NCI-H82 treated with DMSO at 0.1 percent for 48 hours (cell line): ENCODE measurements at regions not wholly inside any gene's neighbourhood (a gene's known extent, or its start where the extent isn't known, plus 50 kb on each side); places are given as distances from the start of the nearest gene placed in this dataset.
"Not testable (repeated sequence)": the region's sequence is repeated elsewhere in the genome, so short reads cannot be mapped to it uniquely, and the experiment has no call there.

Source experiments
- DNase-seq: peaks from one replicate; lab custom pipeline; 2025; ENCODE audit not compliant: unreplicated experiment; lab: John Stamatoyannopoulos, UW

GRCh38 chr3:165521131-165521871 lies 315.9 kb downstream of the BCHE start:
- DNase-seq, result peak; percentile 38

DNA sequence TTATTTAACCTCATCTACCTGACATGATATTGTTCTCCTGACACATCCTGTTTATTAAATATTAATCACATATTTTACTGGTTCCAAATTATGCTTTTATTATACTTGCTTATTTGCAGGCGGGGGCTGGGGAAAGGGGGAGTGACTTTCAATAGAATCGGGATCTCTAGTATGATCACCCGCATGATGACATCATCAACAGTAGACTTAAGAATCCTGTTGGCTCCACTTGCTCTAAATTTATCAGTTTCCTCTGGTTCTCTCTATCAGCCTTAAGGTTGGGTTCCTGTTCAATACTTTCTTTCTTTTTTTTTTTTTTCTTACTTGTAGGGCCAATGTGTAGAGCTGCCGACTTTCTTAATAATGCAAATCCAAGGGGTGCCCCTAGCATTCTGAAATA lies 317.5 kb downstream of the BCHE start:
- no peak for DNase-seq

- DNase-seq, result no peak
Measured at GRCh38 chr3:165518346-165518745, 318.9 kb downstream of the BCHE start.

DNA sequence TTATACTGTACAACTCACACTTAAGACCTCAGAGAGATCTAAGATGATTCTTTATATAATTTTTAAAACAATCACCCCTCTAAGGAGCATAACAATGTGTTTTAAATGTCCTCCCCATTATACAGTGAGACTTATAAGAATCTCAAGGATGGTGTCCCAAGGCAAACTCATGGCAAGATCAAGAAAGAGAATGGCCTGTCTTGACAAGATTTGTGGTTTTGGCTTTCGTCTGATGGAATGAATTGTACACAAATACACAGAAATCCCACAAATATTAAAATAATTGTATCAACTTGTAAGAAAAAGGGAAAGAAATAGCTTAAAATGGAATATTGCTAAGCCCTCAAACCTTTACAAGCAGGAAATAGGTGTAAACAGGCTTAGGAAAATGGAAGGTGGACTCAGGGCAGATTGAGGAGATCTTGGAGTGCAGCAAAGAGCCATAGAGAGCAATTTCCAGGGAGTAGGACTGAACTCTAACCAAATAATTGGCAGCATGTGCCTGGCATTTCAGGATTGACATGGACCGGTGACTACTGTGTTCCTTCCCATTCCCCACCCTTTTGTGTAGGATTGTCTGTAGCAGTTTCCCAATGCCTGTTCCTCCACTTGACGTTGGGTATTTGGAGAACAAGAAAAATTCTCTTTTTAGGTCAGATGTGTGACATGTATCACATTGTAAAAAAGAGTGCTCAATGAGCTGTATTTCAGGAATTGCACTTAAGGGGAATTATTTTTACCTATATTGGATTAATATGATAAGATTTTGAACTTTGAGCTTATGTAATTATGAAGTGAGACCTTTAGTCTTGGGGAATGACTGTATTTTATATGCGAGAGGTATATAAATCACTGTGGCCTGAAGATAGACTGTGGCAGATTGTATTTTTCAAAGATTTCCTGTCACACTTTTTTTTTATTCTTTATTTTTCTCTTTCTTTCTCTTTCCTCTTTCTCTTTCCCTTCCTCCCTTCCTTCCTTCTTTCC lies 317.8 kb upstream of the SLITRK3 start:
- no peak for DNase-seq

GRCh38 chr3:165507576-165507975 lies 311.4 kb upstream of the SLITRK3 start:
- DNase-seq, result no peak

DNA sequence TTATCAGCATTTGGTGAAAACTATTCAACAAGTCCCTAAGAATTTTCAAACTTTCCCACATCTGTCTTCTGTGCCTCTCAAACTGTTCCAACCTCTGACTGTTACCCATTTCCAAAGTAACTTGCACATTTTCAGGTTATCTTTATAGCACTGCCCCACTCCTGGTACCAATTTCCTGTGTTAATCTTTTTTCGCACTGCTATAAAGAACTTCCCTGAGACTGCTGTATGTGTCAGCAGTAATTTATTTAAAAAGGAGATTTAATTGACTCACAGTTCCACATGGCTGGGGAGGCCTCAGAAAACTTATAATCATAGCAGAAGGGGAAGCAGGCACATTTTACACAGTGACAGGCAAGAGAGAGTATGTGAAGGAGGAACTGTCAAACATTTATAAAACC lies 310.9 kb upstream of the SLITRK3 start:
- DNase-seq, result no peak

DNA sequence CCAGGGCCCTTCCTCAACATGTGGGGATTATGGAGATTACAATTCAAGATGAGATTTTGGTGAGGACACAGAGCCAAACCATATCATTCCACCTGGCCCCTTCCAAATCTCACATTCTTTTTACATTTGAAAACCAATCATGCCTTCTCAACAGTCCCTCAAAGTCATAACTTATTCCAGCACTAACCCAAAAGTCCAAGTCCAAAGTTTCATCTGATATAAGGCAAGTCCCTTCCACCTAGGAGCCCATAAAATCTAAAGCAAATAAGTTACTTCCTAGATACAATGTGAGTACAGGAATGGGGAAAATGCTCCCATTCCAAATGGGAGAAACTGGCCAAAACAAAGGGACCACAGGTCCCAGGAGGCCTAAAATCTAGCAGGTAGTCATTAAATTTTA lies 309.5 kb upstream of the SLITRK3 start:
- DNase-seq, result no peak

GRCh38 chr3:165504554-165504953 lies 308.4 kb upstream of the SLITRK3 start:
- no peak for DNase-seq

- DNase-seq, result peak; percentile 62
Measured at GRCh38 chr3:165503825-165504224, 307.6 kb upstream of the SLITRK3 start.

- no peak for DNase-seq
Measured at GRCh38 chr3:165503346-165503745, 307.2 kb upstream of the SLITRK3 start.

- DNase-seq, result peak; percentile 95
Measured at GRCh38 chr3:165502707-165503106, 306.5 kb upstream of the SLITRK3 start.

- DNase-seq, result not testable (repeated sequence)
Measured at GRCh38 chr3:165498742-165499141, 302.6 kb upstream of the SLITRK3 start.

DNA sequence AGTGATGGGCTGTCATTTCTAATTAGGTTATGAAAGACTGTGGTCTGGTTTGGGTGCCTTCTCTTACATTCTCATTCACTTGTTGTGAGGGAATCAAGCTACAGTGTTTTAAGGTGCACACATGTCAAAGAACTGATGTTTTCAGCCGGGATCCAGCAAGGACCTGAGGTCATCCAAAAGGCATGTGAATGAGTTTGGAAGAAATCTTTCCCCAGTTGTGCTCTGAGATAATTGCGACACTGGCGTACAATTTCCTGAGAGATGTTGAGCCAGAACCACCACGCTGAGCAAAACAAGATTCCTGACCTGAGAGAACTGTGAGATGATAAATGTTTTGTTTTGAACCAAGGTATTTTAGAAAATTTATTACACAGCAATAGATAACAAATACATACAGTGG lies 295.3 kb upstream of the SLITRK3 start:
- no peak for DNase-seq

DNA sequence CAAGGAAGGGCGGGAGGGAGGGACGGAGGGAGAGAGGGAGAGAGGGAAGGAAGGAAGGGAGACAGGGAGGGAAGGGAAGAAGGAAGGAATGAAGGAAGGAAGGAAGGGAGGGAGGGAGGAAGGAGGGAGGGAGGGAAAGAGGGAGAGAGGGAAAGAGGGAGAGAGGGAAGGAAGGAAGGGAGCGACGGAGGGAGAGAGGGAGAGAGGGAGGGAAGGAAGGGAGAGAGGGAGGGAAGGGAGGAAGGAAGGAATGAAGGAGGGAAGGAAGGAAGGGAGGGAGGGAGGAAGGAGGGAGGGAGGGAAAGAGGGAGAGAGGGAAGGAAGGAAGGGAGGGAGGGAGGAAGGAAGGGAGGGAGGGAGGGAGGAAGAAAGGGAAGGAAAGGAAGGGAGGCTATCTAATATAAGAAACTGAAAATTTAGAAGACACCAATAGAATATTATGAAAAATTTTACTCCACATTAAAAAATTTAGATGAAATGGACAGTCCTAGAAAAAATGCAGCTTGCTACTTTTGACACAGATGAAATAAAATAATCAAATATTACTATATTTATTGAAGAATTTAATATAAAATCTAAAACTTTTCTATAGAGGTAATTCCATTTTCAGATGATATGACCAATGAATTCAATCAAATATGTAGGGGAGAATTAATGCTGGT lies 280.3 kb upstream of the SLITRK3 start:
- no peak for DNase-seq

DNA sequence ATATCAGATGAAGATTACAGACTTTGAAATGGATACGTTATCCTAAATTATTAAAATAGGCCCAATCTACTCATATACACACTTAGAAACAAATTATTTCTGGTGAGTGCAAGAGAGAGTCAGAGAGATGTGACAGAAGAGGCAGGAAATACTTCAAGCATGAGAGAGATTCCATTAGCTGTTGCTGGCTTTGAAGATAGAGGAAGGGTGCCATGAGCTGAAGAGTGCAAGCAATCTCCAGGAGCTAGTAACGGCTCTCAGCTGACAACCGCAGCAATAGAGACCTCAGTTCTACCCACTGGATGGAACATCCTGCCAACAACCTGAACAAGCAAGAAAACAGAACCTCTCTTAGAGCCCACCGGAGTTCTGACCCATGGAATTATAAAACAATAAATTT lies 270.7 kb upstream of the SLITRK3 start:
- no peak for DNase-seq

GRCh38 chr3:165464736-165465135 lies 268.6 kb upstream of the SLITRK3 start:
- DNase-seq, result no peak

GRCh38 chr3:165463531-165463930 lies 267.3 kb upstream of the SLITRK3 start:
- no peak for DNase-seq

GRCh38 chr3:165462636-165463334 lies 266.6 kb upstream of the SLITRK3 start:
- DNase-seq, result peak; percentile 10

DNA sequence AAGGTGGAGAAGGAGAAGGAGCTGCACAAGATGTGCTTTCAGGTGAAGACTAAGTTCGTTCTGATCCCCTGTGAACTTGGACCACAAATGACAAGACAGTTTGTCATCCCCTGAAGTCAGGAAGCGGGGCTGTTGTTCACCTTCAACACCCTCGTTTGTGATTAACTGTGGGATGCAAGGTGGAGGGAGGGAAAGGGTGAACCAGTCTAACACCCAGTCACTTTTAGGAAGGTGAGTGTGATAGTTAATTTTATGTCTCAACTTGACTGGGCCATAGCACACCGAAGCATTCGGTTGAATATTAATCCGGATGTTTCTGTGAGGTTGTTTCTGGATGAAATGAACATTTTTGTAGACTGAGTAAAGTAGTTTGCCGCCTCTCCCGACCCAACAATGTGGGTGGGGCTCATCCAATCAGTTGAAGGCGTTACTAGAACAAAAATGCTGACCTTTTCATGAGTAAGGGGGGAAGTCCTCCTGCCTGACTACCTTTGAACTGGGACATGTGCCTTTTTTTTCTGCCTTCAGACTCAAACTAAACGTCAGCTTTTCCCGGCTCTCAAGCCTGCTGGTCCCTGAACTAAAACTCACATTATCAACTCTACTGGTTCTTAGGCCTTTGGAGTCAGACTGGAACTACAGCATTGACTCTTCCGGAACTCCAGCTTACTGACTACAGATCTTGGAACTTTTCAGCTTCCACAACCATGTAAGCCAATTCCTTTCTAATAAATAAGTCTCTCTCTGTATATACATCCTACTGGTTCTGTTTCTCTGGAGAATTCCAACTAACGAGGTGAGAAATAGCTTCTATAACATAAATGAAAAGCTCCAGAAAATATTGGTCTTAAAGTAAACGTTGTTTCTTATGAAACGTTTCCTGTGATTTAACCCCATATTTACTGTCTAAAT lies 264.0 kb upstream of the SLITRK3 start:
- no peak for DNase-seq

DNA sequence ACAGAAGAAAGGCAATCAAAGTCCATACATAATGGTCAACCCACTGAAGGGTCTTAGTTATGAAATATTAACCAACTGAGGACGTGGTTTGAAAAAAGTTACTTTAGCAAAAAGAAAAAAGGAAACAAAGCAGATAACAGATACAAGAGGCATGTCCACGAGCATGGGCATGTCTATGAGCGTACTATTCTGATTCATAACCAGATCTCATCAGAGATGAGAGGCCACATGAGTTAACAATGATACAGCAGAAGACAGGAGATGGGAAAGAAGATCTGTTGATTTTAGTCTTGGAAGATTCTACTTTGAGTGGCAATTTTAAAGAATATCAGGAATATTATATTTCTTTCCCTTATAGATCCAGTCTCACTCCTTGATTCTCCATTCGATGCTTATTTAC lies 262.9 kb upstream of the SLITRK3 start:
- no peak for DNase-seq
